ENCODE measurements at regions not wholly inside any gene's neighbourhood (a gene's known extent, or its start where the extent isn't known, plus 50 kb on each side); places are given as distances from the start of the nearest gene placed in this dataset.
"Not testable (repeated sequence)": the region's sequence is repeated elsewhere in the genome, so short reads cannot be mapped to it uniquely, and the experiment has no call there.

- Mint-ChIP-seq H3K4me1 (no peaks in the 10 kb centered on the region), H3K4me3 (no peak overlapping the region), H3K27ac (no peak overlapping the region), H3K36me3 (ENCODE audit: low read depth) (no peaks in the 10 kb centered on the region), H3K9me3 (peaks cover 11% of the 10 kb centered on the region), H3K27me3 (peaks cover 7% of the 10 kb centered on the region)
- ATAC-seq, result no peak
- DNase-seq, result no peak
These were observed 56.0 kb upstream of the PRSS3 start for GRCh38 chr9:33739398-33739797.

GRCh38 chr9:33740075-33740474 lies 55.3 kb upstream of the PRSS3 start:
- no peak overlapping the region for H3K4me3 Mint-ChIP-seq
- H3K9me3 Mint-ChIP-seq, result peaks cover 11% of the 10 kb centered on the region
- no peak for ATAC-seq
- no peak overlapping the region for H3K27ac Mint-ChIP-seq
- DNase-seq, result no peak
- no peaks in the 10 kb centered on the region for H3K36me3 Mint-ChIP-seq (ENCODE audit: low read depth)
- peaks cover 6% of the 10 kb centered on the region for H3K27me3 Mint-ChIP-seq
- no peaks in the 10 kb centered on the region for H3K4me1 Mint-ChIP-seq

GRCh38 chr9:33740958-33741357 lies 54.4 kb upstream of the PRSS3 start:
- not testable (repeated sequence) for H3K4me1 Mint-ChIP-seq, H3K27me3 Mint-ChIP-seq

GRCh38 chr9:33742051-33742450 lies 53.3 kb upstream of the PRSS3 start:
- H3K4me3 Mint-ChIP-seq, result no peak overlapping the region
- ATAC-seq (no peak), DNase-seq (no peak)
- no peak overlapping the region for H3K27ac Mint-ChIP-seq
- H3K27me3 Mint-ChIP-seq, result peaks cover 8% of the 10 kb centered on the region
- no peaks in the 10 kb centered on the region for H3K36me3 Mint-ChIP-seq (ENCODE audit: low read depth)
- H3K9me3 Mint-ChIP-seq, result peaks cover 11% of the 10 kb centered on the region
- no peaks in the 10 kb centered on the region for H3K4me1 Mint-ChIP-seq

More at GRCh38 chr9:33740958-33741357, 54.4 kb upstream of the PRSS3 start:
- H3K27ac Mint-ChIP-seq; H3K4me3 Mint-ChIP-seq; DNase-seq; H3K36me3 Mint-ChIP-seq (ENCODE audit: low read depth); ATAC-seq: not testable (repeated sequence)
- H3K9me3 Mint-ChIP-seq, result peaks cover 11% of the 10 kb centered on the region

- Mint-ChIP-seq H3K9me3 (peaks cover 11% of the 10 kb centered on the region), H3K4me3 (no peak overlapping the region), H3K27ac (no peak overlapping the region), H3K4me1 (no peaks in the 10 kb centered on the region), H3K27me3 (peaks cover 8% of the 10 kb centered on the region), H3K36me3 (ENCODE audit: low read depth) (no peaks in the 10 kb centered on the region)
- DNase-seq (no peak), ATAC-seq (no peak)
These were observed 52.8 kb upstream of the PRSS3 start for GRCh38 chr9:33742519-33742918.

Measured in activated naive CD8-positive, alpha-beta T cell treated with anti-CD3 and anti-CD28 coated beads, Interleukin-2, amount 50 U/mL, for 24 hours (primary cell).